Activated T-cell treated with anti-CD3 and anti-CD28 coated beads for 24 hours (primary cell): ENCODE measurements at regions not wholly inside any gene's neighbourhood (a gene's known extent, or its start where the extent isn't known, plus 50 kb on each side); places are given as distances from the start of the nearest gene placed in this dataset.
"Not testable (repeated sequence)": the region's sequence is repeated elsewhere in the genome, so short reads cannot be mapped to it uniquely, and the experiment has no call there.

ENCODE experiments used
- DNase-seq: peaks from one replicate; pipeline ENCODE4 v3.0.0-alpha.2; 2020; ENCODE audit warnings: low read depth

- DNase-seq = no peak
These were observed 150.8 kb downstream of the SOX4 start for GRCh38 chr6:21744331-21744730.

DNA sequence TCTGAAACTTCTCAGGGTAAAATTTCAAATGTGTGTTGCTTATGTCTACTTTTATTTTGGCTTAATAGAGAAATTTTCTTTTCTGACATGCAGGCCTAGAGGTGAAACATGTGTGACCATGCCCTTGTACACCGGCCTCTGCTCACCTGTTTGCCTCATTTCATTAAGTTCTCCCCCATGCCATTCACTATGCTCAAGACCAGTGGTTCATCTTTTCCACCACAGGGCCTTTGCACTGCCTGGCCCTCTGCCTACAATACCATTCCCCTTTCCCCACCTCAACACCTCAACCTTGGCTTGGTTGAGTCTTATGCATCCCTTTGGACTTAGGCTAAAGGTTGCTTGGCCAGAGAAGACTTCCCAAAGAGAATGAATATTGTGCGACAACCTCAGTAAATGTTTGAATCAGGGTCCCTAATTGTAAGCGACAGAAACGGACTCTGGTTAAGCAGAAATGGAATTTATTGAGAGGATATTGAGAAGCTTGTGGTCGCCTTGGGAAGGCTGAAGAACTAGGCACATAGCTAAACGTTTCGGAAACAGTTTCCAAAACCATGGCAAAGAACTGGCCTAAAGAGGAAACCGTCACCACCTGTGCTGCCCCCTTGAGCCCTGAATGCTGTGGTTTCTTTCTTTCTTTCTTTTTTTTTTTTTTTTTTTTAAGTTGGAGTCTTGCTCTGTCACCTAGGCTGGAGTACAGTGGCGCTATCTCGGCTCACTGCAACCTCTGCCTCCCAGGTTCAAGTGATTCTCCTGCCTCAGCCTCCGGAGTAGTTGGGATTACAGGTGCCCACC, 152.2 kb downstream of the SOX4 start:
- DNase-seq = no peak

- DNase-seq = no peak
These were observed 153.9 kb downstream of the SOX4 start for GRCh38 chr6:21747441-21747840.

- DNase-seq = no peak
These were observed 154.9 kb downstream of the SOX4 start for GRCh38 chr6:21748343-21749056.

- DNase-seq = no peak
These were observed 156.2 kb downstream of the SOX4 start for GRCh38 chr6:21749754-21750153.

DNA sequence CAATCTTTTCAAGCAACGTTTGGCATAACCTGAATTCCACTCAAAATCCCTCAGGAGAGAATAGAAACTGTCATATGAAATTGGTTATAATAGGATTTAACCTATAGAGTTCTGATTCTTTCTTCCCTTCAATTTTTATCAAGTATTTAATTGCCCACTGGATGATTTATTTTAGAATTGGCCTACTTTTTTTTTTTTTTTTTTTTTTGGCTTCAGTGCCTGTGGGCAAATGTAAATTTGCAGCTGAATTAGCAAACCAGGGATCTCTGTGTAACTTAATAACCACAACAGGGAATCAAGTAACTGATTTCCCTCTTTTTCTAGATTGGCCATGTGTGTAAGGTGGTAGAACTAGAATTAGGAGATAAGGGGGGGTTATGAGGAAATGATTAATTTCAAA, 157.0 kb downstream of the SOX4 start:
- DNase-seq = no peak

DNA sequence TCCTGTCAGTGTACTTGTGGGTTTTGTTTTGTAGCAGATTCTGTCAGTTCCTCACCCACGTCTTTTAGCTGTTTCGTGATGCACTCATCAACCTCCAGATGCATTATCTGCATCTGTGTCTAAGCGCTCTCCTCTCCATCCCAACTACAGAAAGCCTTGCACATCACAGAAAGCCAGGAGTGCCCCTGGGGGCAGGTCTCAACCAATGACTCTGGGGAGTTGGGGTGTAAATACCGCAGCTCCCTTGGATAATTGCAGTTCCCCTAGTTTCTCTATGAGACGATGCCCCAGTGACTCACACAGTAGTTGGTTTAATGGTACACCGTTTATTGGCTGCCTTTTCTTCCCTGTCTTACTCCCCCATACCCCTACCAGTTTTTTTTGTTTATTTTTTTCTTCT, 158.1 kb downstream of the SOX4 start:
- DNase-seq = no peak

GRCh38 chr6:21752054-21752811, 158.7 kb downstream of the SOX4 start:
- no peak for DNase-seq

DNA sequence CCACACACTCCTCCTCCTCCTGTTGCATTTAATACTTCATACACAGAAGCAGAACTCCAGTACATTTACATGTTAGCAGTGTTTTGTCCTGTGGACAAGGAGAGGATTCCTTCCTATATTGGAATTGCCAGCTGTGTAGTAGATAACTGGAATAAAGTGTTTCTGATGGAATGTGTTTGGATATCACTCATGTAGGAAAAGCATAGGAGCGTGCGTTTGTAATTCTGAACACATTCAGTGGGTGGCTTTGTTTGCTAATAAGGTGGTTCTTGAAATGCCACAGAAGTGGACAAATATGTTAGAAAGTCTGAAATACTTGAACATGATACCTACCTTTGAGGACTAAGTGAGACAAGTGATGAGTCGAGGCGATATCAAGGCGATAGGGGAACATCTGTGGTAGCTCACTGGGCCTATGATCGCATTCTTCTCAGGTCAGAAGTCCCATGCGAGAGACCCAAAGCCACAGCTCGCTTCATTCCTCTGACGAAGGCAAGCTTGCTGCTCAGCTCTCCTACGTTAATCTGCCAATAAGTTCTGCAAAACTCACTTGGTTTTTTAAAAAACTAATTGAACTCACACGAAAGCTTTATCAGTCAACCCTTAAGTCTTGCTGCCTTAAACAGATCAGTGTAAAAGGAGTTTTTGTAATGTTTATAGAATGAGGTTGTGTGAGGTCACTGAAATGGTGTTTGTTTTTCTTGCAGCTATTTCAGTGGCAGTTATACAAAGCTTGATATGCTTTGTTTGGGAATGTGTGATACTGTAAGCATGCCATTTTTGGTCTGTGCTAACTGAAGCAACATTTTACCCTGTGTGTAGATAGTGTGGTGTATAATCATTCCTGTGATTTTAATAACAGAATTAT, 159.9 kb downstream of the SOX4 start:
- DNase-seq = no peak

GRCh38 chr6:21754891-21755290, 161.3 kb downstream of the SOX4 start:
- no peak for DNase-seq

DNA sequence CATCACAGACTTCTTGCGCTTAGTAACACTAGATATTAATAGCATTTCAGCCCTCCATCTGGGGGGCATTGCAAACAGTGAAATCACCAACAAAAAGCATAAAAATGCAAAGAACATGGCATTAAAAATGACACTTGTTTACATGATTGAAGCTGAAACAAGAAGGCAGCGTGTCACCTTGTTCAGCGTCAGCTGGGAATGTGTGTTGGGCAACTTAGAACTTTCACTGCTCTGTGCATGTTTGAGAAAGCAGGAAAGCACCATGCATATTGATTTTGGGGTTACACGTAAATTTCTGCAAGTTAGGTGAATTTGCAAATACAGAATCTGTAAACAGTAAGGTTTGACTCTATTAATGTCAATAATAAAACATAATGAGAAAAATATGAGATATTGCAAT, 162.9 kb downstream of the SOX4 start:
- DNase-seq = no peak

DNA sequence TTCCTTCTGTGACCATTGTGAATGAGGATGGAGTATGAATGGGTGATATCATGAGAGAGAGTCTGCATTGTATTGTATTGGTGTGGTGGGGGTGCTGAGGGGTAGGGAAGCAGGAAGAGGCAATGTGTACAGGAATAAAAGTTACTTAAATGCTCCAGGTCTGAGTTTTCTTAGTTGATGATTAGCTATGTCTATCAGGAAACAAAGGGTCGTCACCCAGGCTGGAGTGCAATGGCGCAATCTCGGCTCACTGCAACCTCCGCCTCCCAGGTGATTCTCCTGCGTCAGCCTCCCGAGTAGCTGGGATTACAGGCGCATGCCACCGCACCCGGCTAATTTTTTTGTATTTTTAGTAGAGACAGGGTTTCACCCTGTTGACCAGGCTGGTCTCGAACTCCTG, 163.8 kb downstream of the SOX4 start:
- not testable (repeated sequence) for DNase-seq

GRCh38 chr6:21759721-21760120, 166.2 kb downstream of the SOX4 start:
- no peak for DNase-seq

DNA sequence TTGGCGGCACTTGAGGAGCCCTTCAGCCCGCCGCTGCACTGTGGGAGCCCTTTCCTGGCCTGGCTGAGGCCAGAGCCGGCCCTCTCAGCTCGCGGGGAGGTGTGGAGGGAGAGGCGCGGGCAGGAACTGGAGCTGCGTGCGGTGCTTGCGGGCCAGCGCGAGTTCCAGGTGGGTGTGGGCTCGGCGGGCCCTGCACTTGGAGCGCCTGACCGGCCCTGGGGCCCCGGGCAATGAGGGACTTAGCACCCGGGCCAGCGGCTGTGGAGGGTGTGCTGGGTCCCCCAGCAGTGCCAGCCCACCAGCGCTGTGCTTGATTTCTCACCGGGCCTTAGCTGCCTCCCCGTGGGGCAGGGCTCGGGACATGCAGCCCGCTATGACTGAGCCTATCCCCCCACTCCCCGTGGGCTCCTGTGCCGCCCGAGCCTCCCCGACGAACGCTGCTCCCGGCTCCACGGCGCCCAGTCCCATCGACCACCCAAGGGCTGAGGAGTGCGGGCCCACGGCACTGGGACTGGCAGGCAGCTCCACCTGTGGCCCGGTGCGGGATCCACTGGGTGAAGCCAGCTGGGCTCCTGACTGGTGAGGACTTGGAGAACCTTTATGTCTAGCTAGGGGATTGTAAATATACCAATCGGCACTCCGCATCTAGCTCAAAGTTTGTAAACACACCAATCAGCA, 167.6 kb downstream of the SOX4 start:
- DNase-seq = not testable (repeated sequence)

DNA sequence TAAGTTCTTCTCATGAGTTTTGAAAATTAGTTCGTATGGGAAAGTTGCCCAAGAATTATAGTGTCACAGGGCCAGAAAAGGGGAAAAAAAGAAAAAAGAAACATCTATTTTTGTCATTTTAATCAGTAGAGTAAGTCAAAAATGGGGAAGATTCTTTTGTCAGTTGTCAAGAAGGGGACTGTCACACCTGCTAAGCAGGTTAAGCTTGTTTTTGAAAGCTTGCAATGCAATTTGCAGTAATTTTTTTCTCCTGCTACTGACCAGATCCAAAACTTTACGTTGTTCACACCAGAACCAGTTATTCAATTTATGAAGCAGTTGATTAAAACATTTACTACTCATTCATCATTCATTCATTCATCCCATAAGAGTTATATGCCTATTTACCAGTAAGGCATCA, 171.4 kb downstream of the SOX4 start:
- DNase-seq = no peak

DNA sequence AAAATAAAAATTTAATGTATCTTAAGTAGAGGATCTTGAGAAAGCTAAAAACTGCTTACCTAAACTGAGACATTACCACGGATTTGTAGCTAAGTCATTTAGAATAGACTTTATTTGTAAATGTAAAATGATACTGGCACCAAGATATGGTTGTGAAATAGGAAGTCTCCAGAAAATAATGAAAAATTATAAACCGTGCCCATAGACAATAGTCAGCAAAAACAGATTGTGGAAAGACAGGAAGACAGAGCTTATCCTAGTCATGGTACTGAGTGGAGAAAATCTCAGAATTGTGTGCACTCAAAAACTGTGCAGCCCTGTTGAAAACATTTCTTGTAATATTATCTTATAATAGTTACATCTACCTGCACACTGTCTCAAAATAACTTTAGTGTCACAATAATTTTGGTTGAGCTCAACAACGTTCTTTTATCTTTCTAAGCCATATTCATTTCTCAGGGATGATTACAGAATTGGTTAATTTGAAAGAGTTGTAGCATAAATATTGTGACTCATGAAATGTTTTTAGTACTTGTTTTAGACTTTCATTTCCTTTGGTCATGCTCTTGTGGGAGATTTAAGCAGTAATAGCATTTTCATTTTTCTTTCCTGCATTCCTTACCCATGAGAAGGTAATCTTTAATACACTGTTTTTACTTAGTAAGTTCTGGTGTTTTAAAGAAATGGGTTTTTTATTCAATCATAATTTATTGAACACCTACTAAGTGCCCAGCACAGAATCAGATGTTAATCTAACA, 174.5 kb downstream of the SOX4 start:
- DNase-seq = no peak

DNA sequence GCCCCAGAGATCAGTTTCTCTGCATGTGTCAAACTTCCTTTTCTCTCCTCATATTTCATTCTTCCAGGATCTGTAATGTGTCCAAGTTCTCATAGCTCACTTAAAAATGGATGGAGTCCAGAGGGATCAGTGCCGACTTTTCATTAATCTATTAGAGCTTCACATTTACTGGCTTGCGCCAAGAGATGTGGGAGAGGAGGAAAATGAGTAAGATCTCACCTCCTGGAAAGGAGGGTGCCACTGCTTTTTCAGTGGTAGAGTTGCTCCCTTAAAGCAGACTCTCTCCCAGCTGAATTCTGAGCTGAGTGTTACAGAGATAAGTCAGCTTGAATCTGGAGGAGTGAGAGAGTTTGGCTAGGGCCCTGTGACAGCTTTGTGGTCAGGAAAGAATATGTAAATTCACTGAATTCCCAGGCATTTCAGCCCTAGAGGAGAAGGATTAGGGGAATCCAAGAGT, 175.9 kb downstream of the SOX4 start:
- DNase-seq = no peak

- no peak for DNase-seq
These were observed 176.4 kb downstream of the SOX4 start for GRCh38 chr6:21769968-21770367.

DNA sequence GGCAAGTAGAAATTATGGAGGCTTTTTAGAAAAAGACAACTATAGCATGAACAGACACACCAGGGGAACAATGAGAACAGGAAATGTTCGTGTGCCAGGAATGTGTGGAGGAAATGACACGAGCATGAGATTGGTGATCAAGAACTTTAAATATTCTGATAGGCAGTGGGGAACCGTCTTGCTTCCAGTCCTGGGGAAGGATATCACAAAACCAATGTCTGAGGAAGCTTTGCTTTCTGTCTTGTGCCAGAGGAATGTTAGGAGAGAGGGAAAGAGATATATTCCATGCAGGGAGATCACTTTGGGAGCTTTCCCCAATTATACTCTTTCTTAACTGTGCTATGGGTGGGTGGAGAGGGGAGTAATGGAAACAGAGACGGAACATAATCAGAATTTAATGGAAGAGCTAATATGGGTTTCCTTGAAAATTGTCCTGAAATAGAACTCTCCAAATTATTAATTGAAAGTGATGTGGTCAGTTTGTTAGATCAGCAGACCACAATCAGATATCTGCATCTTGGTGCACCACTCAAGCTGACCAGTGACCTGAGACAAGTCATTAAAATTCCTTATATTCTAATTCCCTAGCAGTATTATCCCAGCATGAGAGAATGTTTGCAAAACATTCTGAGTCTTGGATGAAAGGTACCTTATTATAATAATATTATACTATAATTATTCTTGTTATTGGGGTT, 178.2 kb downstream of the SOX4 start:
- DNase-seq = no peak

DNA sequence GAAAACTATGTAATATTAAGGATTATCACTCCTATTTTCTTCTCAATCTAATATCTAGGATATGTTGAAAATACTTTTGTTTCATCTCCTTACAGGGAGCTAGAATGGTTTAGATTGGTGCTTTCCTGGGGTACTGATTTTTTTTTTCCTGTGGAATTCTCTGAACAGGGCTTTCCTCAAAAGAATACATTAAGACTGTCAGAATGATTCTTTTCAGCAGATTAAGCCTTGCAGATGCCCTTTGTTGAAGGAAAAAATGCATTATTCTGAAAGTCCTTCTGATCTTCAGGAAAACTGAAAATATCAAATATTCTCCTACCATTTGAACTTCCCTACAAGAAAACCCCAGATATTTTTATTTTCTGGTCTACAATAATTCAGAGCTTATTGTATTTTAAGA, 178.9 kb downstream of the SOX4 start:
- no peak for DNase-seq
